ENCODE measurements at regions not wholly inside any gene's neighbourhood (a gene's known extent, or its start where the extent isn't known, plus 50 kb on each side); places are given as distances from the start of the nearest gene placed in this dataset.

DNA sequence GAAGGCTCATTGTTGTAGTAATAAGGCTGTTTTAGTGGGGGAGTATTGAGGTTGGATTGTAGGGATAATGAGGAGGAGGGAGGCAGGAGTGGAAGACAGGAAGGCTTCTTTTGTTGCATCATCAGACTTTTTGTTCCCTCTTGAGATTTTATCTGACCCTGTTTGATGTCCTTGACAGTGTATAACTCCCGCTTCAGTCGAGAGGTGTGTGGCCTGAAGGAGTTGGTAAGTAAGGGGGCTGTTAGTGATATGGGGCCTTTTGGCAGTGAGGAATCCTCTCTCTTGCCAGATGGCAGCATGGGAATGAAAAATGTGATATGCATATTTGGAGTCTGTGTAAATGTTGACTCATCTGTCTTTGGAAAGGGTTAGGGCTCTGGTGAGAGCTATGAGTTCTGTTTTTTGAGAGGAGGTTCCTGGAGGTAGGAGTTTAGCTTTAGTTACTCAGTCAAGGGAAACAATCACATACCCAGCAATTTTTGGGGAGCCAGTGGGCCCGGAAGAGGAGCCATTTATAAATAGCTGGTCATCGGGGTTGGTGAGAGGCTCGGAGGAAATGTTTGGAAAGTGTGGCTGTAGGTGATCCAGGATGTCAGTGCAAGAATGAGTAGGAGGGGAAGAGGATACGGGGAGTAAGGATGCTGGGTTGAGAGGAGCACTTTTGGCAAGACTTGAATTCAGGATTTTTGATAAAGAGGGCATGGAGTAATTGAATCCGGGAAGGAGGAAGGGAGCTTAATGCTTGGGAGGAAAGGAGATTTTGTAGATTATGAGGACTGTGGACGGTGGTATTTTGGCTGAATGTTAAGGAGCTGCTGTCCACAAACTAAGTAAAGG lies 136.7 kb upstream of the ETV3 start:
- Histone ChIP-seq H3K79me2 (ENCODE audit: low read length) (no peaks in the 10 kb centered on the region), H3K4me3 (ENCODE audit: low read length) (no peak overlapping the region), H3K27ac (ENCODE audit: low read length) (no peak overlapping the region), H3K9me3 (ENCODE audit: insufficient read depth, low read length) (no peaks in the 10 kb centered on the region), H3K4me1 (ENCODE audit: low read length) (peaks cover 25% of the 10 kb centered on the region), H3K9ac (ENCODE audit: low read length) (no peak overlapping the region), H3K27me3 (ENCODE audit: low read depth, low read length) (peaks cover 50% of the 10 kb centered on the region), H4K20me1 (ENCODE audit: insufficient read depth, low read length) (no peaks in the 10 kb centered on the region), H3K36me3 (replicated peaks; ENCODE audit: low read depth, low read length) (no peaks in the 10 kb centered on the region), H2AFZ (ENCODE audit: low read depth, low read length) (no peak overlapping the region), H3K4me2 (ENCODE audit: low read length) (no peak overlapping the region)
- no peak for TF ChIP-seq EZH2phosphoT487 (IDR thresholded peaks at IDR 0.05; ENCODE audit: low read depth)
- TF ChIP-seq, protein P1, sequence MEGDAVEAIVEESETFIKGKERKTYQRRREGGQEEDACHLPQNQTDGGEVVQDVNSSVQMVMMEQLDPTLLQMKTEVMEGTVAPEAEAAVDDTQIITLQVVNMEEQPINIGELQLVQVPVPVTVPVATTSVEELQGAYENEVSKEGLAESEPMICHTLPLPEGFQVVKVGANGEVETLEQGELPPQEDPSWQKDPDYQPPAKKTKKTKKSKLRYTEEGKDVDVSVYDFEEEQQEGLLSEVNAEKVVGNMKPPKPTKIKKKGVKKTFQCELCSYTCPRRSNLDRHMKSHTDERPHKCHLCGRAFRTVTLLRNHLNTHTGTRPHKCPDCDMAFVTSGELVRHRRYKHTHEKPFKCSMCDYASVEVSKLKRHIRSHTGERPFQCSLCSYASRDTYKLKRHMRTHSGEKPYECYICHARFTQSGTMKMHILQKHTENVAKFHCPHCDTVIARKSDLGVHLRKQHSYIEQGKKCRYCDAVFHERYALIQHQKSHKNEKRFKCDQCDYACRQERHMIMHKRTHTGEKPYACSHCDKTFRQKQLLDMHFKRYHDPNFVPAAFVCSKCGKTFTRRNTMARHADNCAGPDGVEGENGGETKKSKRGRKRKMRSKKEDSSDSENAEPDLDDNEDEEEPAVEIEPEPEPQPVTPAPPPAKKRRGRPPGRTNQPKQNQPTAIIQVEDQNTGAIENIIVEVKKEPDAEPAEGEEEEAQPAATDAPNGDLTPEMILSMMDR (IDR thresholded peaks at IDR 0.05; ENCODE audit: low read depth, low read length), result no peak

GRCh38 chr1:157272729-157273524 lies 134.7 kb upstream of the ETV3 start:
- peaks cover 43% of the 10 kb centered on the region for H3K4me1 ChIP-seq (ENCODE audit: low read length)
- no peaks in the 10 kb centered on the region for H3K79me2 ChIP-seq (ENCODE audit: low read length)
- H3K27ac ChIP-seq (ENCODE audit: low read length), result no peak overlapping the region
- H3K9ac ChIP-seq (ENCODE audit: low read length), result no peak overlapping the region
- H3K27me3 ChIP-seq (ENCODE audit: low read depth, low read length), result peaks cover 41% of the 10 kb centered on the region
- no peak overlapping the region for H2AFZ ChIP-seq (ENCODE audit: low read depth, low read length)
- no peaks in the 10 kb centered on the region for H4K20me1 ChIP-seq (ENCODE audit: insufficient read depth, low read length)
- no peaks in the 10 kb centered on the region for H3K36me3 ChIP-seq (replicated peaks; ENCODE audit: low read depth, low read length)
- TF ChIP-seq EZH2phosphoT487 (IDR thresholded peaks at IDR 0.05; ENCODE audit: low read depth), result no peak
- TF ChIP-seq, protein P1 (IDR thresholded peaks at IDR 0.05; ENCODE audit: low read depth, low read length), result no peak
- H3K4me3 ChIP-seq (ENCODE audit: low read length), result no peak overlapping the region
- no peaks in the 10 kb centered on the region for H3K9me3 ChIP-seq (ENCODE audit: insufficient read depth, low read length)
- H3K4me2 ChIP-seq (ENCODE audit: low read length), result no peak overlapping the region

DNA sequence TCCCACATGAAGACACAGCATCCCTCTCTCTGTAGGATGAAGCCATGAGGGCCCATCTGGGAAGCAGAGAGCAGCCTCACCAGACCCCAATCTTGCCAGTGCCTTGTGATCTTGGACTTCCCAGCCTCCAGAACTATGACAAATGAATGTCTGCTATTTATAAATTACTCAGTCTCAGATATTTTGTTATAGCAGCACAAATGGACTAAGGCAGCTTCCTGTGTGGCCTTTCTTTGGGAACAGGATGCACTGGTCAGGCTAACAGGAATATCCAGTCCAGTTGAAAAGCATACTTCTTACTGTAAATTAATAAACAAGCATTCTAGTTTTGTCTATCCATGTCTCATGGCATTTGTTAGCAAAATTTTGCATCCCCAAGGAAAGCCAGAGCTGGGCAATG lies 134.1 kb upstream of the ETV3 start:
- no peak for TF ChIP-seq EZH2phosphoT487 (IDR thresholded peaks at IDR 0.05; ENCODE audit: low read depth)
- TF ChIP-seq, protein P1 (IDR thresholded peaks at IDR 0.05; ENCODE audit: low read depth, low read length), result no peak
- Histone ChIP-seq H3K9me3 (ENCODE audit: insufficient read depth, low read length) (no peaks in the 10 kb centered on the region), H3K79me2 (ENCODE audit: low read length) (no peaks in the 10 kb centered on the region), H3K4me1 (ENCODE audit: low read length) (peaks cover 50% of the 10 kb centered on the region), H4K20me1 (ENCODE audit: insufficient read depth, low read length) (no peaks in the 10 kb centered on the region), H3K4me2 (ENCODE audit: low read length) (no peak overlapping the region; the same call in 1 of the 2 replicates), H3K4me3 (ENCODE audit: low read length) (no peak overlapping the region), H3K9ac (ENCODE audit: low read length) (no peak overlapping the region), H3K36me3 (replicated peaks; ENCODE audit: low read depth, low read length) (no peaks in the 10 kb centered on the region), H3K27me3 (ENCODE audit: low read depth, low read length) (peaks cover 41% of the 10 kb centered on the region), H2AFZ (ENCODE audit: low read depth, low read length) (no peak overlapping the region), H3K27ac (ENCODE audit: low read length) (no peak overlapping the region)

DNA sequence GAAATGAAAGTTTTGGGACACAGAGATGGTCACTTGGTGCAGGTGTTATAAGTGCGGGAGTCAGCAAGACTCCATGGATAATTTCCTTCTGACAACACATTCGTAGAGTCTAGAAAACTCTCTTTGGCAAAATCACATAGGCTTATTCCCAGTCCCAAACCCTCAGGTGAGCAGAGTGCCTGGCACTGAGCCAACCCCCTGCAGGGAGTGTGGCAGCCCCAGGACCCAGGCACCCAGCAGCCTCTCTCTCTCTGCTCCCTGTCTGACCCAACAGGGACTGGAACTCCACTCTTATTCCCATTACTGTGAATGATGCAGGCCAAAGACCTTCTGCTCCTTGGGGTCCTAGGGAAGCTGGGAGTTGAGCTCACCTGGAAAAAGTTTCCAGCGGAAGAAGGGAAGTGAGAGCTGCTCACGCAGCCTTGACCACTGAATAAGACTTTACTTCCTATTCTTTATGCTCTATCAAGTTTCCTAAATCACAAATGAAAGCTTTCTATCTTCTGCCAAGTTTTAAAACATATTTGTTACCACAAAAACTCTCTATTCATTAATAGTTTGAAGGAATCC lies 132.6 kb upstream of the ETV3 start:
- H3K9me3 ChIP-seq (ENCODE audit: insufficient read depth, low read length), result no peaks in the 10 kb centered on the region
- H4K20me1 ChIP-seq (ENCODE audit: insufficient read depth, low read length), result no peaks in the 10 kb centered on the region
- peak overlapping the region; percentile 39; the same call in 1 of the 2 replicates for H3K9ac ChIP-seq (ENCODE audit: low read length)
- TF ChIP-seq, protein P1 (IDR thresholded peaks at IDR 0.05; ENCODE audit: low read depth, low read length), result no peak
- TF ChIP-seq EZH2phosphoT487 (IDR thresholded peaks at IDR 0.05; ENCODE audit: low read depth), result 0 out of 2 replicates have a peak, but pooled peaks have one; percentile 63
- peak overlapping the region; percentile 79 for H3K27ac ChIP-seq (ENCODE audit: low read length)
- no peaks in the 10 kb centered on the region for H3K79me2 ChIP-seq (ENCODE audit: low read length)
- H3K4me3 ChIP-seq (ENCODE audit: low read length), result peak overlapping the region; percentile 44
- peaks cover 58% of the 10 kb centered on the region for H3K4me1 ChIP-seq (ENCODE audit: low read length)
- H3K27me3 ChIP-seq (ENCODE audit: low read depth, low read length), result peaks cover 30% of the 10 kb centered on the region
- H3K36me3 ChIP-seq (replicated peaks; ENCODE audit: low read depth, low read length), result no peaks in the 10 kb centered on the region
- H3K4me2 ChIP-seq (ENCODE audit: low read length), result peak overlapping the region; percentile 75
- no peak overlapping the region for H2AFZ ChIP-seq (ENCODE audit: low read depth, low read length)

All from OCI-LY3 (cell line).